GM21367 (cell line): ENCODE measurements at regions not wholly inside any gene's neighbourhood (a gene's known extent, or its start where the extent isn't known, plus 50 kb on each side); places are given as distances from the start of the nearest gene placed in this dataset.

Source experiments
- ATAC-seq: cut with Tn5 transposase; IDR thresholded peaks from one replicate; pipeline ENCODE4 v1.9.1; 2021; ENCODE audit not compliant: unreplicated experiment

DNA sequence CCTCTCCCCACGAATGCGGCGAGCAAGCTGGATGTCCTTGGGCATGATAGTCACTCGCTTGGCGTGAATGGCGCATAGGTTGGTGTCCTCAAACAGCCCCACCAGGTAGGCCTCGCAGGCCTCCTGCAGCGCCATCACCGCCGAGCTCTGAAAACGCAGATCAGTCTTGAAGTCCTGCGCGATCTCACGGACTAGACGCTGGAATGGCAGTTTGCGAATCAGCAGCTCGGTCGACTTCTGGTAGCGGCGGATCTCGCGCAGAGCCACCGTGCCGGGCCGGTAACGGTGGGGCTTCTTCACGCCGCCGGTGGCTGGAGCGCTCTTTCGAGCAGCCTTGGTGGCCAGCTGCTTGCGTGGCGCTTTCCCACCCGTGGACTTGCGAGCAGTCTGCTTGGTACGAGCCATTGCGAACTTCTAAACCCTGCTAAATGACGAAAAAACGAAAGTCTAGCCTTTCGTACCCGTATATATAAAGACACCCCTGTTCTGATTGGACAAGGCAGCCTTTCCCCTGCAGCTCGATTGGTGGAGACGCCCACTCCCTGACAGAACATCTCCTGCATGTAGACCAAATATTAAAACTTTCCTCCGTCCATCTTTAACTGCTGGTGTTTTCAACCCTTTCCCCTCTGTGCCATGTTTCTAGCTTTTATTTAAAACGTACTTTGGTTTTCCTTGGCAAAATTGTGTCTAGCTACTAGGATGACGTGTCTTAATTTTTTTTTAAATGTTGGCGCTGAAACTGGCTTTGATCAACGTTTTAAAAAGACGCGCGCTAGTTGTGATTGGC is 109.8 kb downstream of the HFE start:
- peak; percentile 35 for ATAC-seq

GRCh38 chr6:26197636-26197932 is 110.4 kb downstream of the HFE start:
- ATAC-seq, result no peak

DNA sequence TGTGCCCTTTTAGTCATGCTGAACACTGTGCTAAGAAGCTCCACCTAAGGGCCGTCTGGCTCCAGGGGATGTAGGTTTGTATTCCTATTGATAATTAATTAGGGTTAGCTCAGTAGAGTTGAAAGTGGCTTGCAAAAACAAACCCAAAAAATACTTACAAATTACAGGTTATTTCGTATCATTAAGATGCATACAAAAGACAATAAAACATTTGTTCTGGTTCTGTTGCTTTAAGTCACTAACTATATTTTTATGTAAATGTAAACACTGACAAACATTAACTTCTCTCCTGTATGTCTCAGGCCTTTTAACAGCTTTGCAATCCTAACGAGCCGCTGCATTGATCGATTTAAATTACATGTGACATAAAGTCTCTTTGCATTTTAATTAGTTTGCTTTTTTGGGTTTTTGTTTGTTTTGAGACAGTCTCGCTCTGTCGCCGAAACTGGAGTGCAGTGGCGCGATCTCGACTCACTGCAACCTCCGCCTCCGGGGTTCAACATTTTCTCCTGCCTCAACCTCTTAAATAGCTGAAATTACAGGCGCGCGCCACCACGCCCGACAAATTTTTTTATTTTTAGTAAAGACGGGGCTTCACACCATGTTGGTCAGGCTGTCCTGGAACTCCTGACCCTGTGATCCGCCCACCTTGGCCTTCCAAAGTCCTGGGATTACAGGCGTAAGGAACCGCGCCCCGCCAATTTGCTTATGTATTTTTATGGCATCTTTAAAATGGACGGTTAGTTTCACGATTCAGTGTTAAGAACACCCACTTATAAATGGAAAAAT is 110.9 kb downstream of the HFE start:
- no peak for ATAC-seq

- ATAC-seq, result no peak
These were observed 111.5 kb downstream of the HFE start for GRCh38 chr6:26198722-26199056.

DNA sequence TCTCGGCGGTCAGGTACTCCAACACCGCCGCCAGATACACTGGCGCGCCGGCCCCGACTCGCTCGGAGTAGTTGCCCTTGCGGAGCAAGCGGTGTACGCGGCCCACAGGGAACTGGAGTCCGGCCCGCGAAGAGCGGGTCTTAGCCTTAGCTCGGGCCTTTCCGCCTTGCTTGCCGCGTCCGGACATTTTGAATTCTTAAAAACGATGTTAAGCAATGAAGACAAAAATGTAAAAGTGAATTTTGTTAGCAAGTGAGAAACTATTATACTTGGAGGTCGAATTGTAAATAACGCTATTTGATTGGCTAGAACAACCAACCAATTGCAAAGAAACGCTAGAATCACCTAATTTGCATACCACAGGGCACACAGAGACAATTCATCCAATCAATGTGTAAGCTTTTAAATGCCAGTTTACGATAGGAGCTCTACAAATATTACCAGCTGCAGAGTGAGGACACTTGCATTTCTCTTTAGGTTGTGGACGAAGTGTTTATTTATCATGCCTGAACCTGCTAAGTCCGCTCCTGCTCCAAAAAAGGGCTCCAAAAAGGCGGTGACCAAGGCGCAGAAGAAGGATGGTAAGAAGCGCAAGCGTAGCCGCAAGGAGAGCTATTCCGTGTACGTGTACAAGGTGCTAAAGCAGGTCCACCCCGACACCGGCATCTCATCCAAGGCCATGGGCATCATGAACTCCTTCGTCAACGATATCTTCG is 112.0 kb downstream of the HFE start:
- peak; percentile 39 for ATAC-seq

DNA sequence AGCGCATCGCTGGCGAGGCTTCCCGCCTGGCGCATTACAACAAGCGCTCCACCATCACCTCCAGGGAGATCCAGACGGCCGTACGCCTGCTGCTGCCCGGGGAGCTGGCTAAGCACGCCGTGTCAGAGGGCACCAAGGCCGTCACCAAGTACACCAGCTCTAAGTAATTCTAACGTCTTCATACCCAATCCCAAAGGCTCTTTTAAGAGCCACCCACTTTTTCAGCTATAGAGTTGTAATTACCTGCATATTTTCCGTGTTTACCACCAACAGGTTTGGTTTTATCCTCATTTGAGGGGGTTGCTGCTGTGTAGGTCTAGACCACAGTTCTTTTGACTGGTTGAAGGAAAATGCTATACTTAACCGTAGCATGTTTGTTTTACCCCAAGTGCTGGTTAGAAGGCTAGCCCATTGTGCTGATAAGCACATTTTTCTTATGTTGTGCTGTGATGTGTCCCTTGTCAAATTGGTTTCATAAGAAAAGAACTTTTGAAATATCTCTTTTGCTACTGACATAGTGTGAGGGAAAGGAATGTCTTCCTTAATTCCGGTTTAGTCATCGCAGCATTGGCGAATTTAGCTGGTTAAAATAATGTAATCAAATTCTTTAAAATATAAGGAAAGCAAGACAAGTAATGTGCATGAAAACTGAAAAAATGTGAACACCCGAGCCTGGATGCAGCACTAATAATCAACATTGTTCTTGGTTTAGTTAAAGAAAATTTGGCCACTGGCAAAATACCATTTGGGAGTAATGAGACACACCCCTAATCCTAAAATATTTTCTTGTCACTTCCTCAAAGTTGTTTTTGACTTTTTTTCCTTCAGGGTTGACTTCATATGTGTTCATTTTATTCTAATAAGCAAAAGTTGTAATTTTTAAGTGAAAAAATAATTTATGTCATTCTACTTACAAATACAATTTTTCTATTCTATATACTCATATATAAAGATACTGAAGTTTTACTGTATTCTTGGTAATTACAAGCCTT is 112.8 kb downstream of the HFE start:
- ATAC-seq, result no peak

- no peak for ATAC-seq
These were observed 113.9 kb downstream of the HFE start for GRCh38 chr6:26200918-26201721.

DNA sequence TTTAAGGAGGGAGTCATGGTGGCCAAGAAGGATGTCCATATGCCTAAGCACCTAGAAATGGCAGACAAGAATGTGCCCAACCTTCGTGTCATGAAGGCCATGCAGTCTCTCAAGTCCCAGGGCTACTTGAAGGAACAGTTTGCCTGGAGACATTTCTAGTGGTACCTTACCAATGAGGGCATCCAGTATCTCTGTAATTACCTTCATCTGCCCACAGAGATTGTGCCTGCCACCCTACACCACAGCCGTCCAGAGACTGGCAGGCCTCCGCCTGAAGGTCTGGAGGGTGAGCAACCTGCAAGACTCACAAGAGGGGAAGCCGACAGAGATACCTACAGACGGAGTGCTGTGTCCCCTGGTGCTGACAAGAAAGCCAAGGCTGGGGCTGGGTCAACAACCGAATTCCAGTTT is 115.0 kb downstream of the HFE start:
- no peak for ATAC-seq

DNA sequence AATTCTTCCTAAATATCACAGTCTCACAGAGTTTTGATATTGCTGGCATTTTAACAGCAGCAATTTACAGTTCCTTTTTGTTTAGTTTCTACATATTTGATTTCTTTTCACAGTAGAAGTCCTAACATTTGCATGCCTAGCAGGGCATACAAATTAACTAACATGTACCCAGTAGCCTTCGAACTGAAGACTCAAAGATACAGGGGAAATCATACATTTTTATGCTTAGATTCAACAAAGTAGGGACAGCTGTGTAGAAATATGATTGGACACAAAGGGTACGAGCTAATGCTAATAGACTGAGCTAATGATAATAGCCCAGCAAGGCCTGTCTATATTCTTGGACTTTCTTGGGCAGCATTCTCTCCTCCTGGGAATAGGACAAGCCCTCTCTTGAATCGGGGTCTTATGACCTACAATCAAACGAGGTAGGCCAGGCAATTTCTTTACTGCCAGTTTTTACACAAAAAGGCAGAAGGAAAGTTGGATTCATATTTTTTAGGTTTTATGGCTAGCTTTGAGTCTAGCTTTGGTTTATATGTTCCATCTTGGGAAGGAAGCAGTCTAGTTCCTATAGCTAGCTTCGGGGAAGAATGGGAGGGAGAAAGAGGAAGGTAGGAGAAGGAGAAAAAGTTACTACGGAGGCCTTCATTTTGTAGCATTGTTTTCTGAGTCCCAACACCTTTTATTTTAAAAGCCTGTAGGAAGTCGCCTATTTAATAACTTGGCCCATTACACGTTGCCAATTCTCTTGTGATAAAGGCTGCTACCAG is 115.8 kb downstream of the HFE start:
- no peak for ATAC-seq

- peak; percentile 45 for ATAC-seq
These were observed 117.3 kb downstream of the HFE start for GRCh38 chr6:26204332-26205160.

DNA sequence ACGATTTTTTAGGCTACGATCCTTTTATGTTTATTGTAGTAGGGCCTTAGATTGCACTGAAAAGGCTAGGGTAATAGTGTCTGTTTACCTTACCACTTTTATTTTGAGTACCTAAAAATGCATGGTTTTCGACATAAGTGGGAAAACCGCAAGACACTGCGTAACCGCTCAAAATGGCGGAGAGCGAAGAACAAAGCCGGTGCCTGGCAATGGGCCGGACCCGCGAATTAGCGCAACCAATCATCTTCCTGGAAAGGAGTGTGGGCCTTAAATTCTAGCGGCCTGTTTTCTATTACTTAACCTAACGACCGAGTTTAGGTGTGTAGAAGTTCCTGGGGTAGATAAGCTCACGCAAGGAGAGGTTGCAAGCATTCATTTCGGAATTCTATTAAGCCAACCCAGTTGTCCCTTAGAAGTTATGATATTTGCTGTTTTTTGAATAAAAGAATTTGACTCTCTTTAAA is 118.0 kb downstream of the HFE start:
- peak; percentile 41 for ATAC-seq

DNA sequence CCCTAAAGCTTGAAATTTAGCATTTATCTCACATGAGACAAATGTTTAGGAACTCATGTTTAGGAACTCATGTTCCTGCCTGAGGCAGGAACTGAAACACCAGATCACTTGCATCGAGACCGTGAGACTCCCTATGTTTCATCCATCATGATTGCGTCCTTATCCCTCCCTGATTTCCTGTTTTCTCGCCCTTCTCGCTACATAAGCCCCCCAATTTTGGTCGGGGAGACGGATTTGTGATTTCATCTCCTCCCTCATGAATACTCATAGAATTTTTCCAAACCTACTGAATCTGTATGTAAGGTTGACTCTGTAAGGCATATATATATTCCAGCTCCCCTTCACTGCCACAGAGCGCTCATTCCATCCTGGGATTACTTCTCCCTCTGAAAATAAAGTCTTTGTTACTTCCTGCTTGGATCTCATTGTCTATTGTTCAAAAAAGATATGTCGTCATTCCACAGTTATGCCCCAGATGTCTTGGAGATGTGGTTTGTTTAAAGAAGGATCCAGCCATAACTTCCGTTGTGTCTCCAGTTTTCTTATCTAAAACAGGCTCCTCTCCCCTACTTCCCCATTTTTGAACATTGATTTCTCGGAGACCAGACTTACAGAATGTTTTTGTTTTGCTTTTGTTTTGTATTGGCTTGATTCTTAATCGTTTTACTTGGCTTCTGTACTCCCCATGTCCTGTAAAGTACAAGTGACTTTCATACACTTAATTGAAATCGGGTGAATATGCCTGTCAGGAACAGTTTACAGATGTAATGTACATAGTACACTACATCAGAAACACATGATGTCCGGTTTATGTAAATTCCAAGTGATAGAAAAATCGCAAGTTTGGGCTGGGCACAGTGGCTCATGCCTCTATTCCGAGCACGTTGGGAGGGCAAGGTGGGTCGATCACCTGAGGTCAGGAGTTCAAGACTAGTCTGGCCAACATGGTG is 118.7 kb downstream of the HFE start:
- ATAC-seq, result no peak

DNA sequence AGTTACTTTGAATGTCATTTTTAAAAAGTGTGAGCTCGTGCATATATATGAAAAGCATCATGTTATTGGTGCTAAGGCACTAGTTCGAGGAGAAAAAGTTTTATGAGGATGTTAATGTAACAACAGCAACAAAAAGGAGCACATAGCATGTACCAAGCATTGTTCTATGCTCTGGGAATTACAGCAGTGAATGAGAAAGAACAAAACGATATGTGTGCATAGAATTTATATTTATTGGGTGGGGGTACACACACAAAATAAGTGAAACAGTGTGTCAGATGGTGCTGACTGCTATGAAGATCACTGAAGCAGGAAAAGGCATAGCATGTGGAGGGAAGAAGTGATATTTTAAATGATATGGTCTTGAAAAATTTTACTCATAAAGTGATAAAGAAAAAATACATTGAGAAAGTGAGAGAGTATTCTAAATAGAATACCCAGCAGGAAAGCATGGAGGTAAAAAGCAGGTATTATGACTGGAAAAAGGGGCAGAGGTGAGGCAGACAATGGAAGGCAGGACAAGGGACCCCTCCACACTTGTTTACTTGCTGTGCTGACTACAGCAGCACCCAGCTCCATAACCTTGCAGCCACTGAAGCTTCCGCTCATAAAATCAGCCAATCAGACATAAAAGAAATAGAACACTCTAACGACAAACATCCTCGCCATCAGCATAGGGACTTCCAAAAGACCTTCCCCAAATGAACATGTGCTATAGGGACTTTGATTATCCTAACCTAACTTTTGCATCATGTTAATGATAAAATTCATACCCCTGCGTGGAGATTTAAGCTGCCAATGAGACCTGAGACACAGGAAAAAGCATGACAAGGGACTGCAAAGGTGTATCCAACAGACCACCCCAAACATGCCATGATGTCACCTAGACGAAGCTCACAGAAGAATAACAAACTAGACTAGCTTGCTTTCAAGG is 119.9 kb downstream of the HFE start:
- ATAC-seq, result no peak

DNA sequence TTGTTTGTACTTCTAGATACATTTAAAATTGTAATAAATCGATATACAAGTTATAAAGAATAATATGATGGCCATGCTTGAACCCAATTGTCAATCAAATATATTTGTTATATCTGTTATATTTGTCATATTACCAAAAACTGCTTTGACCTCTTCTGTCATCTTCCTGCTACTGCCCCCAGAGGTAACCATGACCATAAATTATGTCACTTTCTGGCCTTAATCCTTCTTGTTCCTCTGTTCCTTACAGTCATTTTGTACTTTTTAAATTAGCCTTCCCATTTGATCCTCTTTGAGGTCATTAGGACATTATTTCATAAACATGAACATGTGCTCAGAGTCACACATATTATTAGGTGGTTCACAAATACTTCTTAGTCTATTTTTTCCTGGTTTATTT is 124.7 kb downstream of the HFE start:
- no peak for ATAC-seq

DNA sequence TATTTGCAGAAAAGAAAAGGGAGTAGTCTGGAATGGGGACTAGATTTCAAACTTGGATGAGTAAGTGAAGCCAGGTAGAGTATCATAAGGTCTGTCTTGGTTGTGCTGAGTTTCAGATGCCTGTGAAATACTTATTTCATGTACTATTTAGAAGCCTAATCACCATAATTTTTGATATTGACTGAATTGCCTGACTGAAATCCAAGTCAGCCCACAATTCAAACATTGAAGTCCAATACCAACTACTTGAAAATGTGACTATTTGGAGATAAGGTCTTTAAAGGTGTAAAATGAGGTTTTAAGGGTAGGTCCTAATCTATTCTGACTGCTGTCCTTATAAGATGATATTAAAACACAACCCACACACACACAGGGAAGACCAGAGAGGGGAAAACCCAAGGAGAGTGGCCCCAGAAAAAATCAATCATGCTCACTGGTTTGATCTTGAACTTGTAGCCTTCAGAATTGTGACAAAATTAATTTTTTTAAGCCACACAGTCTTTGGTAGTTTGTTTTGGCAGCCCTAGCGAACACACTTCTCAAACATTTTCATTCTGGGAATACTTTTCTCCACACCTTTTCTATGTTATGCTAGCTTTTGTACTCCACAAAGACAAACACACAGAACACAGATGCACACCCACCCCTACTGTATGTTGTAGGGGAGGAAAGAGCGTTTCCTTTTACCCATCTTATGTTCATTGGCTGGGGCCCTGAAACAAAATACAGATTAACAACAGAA is 126.3 kb downstream of the HFE start:
- no peak for ATAC-seq
